HepG2 (cell line): ENCODE measurements at regions not wholly inside any gene's neighbourhood (a gene's known extent, or its start where the extent isn't known, plus 50 kb on each side); places are given as distances from the start of the nearest gene placed in this dataset.

ENCODE experiments used
- ARID3A ChIP-seq: IDR thresholded peaks from 2 replicates; pipeline ENCODE4 v1.6.1; 2012; ENCODE audit warnings: low read depth, low read length, improper control_type of control experiment
- NKX3-1 ChIP-seq: sonication (generic); formaldehyde crosslinking; IDR thresholded peaks from 2 replicates; pipeline ENCODE4 v1.5.0; 2020; ENCODE audit warnings: missing genetic modification reagents
- RERE ChIP-seq: IDR thresholded peaks from 2 replicates; pipeline ENCODE4 v1.6.1; 2016; ENCODE audit warnings: low read depth, missing genetic modification reagents, missing compliant biosample characterization
- U2AF1 ChIP-seq: fragments of 200-400 bp; formaldehyde crosslinking; optimal IDR thresholded peaks from 2 replicates; pipeline ENCODE3; 2017; ENCODE audit warnings: mild to moderate bottlenecking, low read depth, low read length
- ZFP1 ChIP-seq: IDR thresholded peaks from 2 replicates; pipeline ENCODE4 v1.6.1; 2016
- ZNF350 ChIP-seq: sonication (generic); formaldehyde crosslinking; IDR thresholded peaks from 2 replicates; pipeline ENCODE4 v1.4.0; 2020; ENCODE audit warnings: mild to moderate bottlenecking, low read depth, missing genetic modification reagents, borderline replicate concordance
- ZNF776 ChIP-seq: sonication (generic); formaldehyde crosslinking; IDR thresholded peaks from 2 replicates; pipeline ENCODE4 v1.4.0; 2020; ENCODE audit warnings: mild to moderate bottlenecking, missing genetic modification reagents
- ZNF780A ChIP-seq: sonication (generic); formaldehyde crosslinking; IDR thresholded peaks from 2 replicates; pipeline ENCODE4 v1.8.0; 2022; ENCODE audit warnings: mild to moderate bottlenecking, missing genetic modification reagents, moderate library complexity

GRCh38 chr13:54643863-54644262 lies 1615.2 kb downstream of the OLFM4 start (continued):
- TF ChIP-seq NKX3-1 (CRISPR knock-in tag), result no peak
- TF ChIP-seq ZNF350, result no peak
- no peak for TF ChIP-seq ZNF780A (CRISPR knock-in tag)
- TF ChIP-seq ARID3A, result no peak
- TF ChIP-seq ZFP1, result no peak
- no peak for TF ChIP-seq U2AF1
- no peak for TF ChIP-seq ZNF776 (CRISPR knock-in tag)
- TF ChIP-seq RERE (CRISPR knock-in tag), result no peak
